Superior temporal gyrus (tissue), 1 donor: ENCODE measurements at regions not wholly inside any gene's neighbourhood (a gene's known extent, or its start where the extent isn't known, plus 50 kb on each side); places are given as distances from the start of the nearest gene placed in this dataset.
"Not testable (repeated sequence)": the region's sequence is repeated elsewhere in the genome, so short reads cannot be mapped to it uniquely, and the experiment has no call there.

Experiments
- DNase-seq: peaks from one replicate; pipeline ENCODE4 v3.0.0-alpha.2; 2016; ENCODE audit errors: extremely low spot score

- no peak for DNase-seq
These were observed 66.8 kb upstream of the ATXN1 start for GRCh38 chr6:16828058-16828457.

- no peak for DNase-seq
These were observed 66.4 kb upstream of the ATXN1 start for GRCh38 chr6:16827627-16828026.

DNA sequence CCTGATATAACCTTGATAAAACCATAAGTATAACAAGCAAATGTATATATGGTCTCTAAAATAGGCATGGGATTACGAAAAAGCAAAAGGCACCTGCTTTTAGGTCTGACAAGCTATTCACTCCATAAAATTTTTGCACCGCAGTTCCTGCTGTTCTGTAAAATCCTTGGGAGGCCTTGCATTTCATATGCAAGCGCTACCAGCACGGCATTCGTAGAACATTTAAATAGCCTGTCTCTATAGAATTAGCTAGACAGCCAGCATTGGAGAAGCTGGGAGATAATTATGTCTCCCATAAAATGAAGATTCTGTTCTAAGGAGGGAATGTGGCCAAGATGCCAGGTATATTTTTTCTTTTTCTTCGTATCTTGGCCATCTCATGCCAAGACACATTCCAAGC, 64.5 kb upstream of the ATXN1 start:
- DNase-seq, result no peak

- no peak for DNase-seq
These were observed 63.8 kb upstream of the ATXN1 start for GRCh38 chr6:16824845-16825685.

GRCh38 chr6:16823718-16824352, 62.6 kb upstream of the ATXN1 start:
- no peak for DNase-seq

DNA sequence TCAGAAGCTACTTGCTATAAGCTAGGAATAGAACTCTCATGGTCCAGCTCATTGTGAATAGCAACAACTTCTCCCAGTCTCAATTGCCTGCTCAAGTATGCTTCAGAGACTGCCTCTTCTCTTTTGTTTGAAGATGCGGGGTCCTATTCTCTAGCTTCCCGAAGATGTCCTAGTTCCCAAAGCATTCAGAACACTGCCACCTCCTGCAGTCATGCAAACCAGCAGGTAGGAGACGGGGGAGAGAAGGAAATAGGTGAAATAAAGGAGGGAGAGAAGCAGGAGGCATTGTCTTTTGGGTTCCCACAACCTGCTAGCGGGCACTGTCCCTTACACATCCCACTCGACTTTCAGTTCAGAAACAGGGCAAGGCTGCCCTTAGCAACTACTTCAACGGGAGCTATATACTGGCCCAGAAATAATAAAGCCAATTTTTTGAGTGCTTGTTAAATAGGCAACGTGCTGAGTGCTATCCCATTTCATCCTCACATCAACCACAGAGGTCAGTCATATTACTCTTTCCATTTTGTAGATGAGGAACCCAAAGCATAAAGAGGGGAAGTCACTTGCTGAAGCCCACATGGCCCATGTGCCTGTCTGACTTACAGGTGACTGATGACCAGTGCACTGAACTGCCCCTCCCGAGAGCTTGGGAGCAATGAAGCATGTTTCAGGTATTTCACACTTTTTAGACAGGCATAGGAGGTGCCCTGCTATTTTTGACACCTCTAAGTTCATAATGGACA, 61.9 kb upstream of the ATXN1 start:
- DNase-seq, result no peak

GRCh38 chr6:16822529-16822928, 61.3 kb upstream of the ATXN1 start:
- DNase-seq, result no peak

DNA sequence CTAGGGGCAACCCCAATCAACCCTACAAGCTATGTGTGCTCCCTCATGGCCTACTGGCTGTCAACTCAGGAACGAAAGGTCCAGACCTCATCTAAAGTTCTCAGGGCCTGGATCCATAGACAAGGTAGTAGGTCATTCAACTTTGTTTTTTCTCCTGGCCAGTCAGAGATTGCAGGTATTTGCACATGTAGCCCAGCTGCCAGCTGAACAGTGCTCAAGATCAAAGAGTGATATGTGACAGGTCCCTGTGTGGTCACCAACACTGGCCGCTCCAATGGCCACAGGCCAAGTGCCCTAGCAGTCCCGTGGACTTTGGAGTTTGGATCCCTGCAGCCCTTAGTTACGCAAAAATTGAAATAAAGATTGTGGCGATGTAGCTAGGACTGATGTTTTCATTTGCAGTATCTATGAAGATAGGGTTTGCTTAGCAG, 60.6 kb upstream of the ATXN1 start:
- DNase-seq, result no peak

- not testable (repeated sequence) for DNase-seq
These were observed 59.0 kb upstream of the ATXN1 start for GRCh38 chr6:16820262-16820661.

- DNase-seq, result no peak
These were observed 58.5 kb upstream of the ATXN1 start for GRCh38 chr6:16819752-16820151.

DNA sequence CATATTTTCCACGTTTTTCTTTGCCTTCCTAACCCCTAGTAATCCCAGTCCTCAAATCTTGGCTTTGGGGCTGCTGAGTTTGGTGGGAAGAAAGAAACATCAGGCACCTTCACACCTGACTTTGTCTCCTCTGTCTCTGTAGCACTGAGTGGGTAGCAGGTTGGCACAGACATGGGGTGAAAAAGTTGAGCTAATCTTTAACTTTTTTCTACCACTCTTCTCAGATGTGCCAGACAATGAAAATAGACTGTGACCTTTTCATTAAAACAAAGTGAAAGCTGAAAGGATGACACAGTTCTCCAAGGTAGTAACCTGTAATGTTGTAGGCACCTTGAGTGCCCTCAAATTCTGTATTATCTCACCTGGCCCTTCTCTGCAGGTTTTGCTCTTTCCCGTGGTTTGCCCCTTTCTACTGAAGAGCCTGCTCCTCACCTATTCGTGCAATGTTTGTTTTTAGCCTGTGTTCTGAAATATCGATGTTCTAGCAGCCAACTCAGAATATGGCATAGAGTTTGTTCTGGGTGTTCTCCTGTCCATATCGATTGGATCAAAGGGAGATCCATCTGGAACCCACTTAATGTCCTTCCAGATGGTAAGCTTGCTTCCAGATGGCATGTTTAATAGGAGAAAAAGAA, 57.8 kb upstream of the ATXN1 start:
- DNase-seq, result no peak

- no peak for DNase-seq
These were observed 56.3 kb upstream of the ATXN1 start for GRCh38 chr6:16817594-16817993.

DNA sequence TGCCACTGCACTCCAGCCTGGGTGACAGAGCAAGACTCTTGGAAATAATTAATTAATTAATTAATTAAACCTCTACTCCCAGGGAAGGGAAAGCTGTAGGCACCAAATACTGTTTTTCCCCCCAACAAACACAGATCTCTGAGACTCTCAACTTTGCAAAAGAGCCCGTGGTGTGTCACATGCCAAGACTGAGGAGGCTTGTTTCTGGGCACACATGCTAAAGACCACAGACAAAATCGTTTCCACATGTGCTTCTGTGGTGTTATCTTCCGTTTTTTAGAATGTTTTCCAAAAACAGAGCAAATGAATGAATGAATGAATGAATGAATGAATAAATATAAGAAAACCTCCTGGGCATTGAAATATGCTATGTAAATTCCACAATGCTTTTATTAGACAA, 55.6 kb upstream of the ATXN1 start:
- DNase-seq, result no peak

DNA sequence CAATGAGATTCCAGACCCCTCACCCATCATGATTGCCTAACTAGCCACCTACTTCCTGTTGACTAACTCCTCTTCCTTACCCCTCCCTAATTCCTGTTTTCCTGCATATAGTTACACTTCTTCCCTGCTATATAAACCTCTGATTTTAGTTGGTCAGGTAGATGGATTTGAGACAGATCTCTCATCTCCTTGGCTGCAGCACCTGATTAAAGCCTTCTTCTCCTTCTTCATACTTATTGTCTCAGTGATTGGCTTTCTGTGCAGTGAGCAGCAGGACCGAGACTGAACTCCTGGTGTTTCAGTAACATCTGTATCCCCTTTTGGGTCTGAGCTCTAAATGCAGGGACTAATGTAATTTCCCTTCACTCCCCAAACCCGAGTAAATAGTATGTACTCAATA, 51.7 kb upstream of the ATXN1 start:
- no peak for DNase-seq

- no peak for DNase-seq
These were observed 50.2 kb upstream of the ATXN1 start for GRCh38 chr6:16811277-16811979.
